ENCODE measurements at regions not wholly inside any gene's neighbourhood (a gene's known extent, or its start where the extent isn't known, plus 50 kb on each side); places are given as distances from the start of the nearest gene placed in this dataset.

GRCh38 chr3:64766440-64766839, 78.6 kb upstream of the ADAMTS9 start:
- Histone ChIP-seq H3K27ac (no peak overlapping the region), H3K4me3 (ENCODE audit: low read depth in 1 of 2, low read length in 1 of 2) (no peak overlapping the region), H3K4me1 (ENCODE audit: control insufficient read depth in 1 of 2, insufficient read depth in 1 of 2, low read depth in 1 of 2, low read length in 1 of 2) (peaks cover 10 to 23% of the 10 kb centered on the region in 2 experiments), H3K9me3 (no peaks in the 10 kb centered on the region), H3K36me3 (no peaks in the 10 kb centered on the region), H3K27me3 (no peaks in the 10 kb centered on the region)
- TF ChIP-seq CTCF (IDR thresholded peaks at IDR 0.05), result no peak

- Histone ChIP-seq H3K4me3 (ENCODE audit: low read depth in 1 of 2, low read length in 1 of 2) (no peak overlapping the region), H3K27ac (no peak overlapping the region), H3K36me3 (no peaks in the 10 kb centered on the region), H3K27me3 (no peaks in the 10 kb centered on the region), H3K9me3 (no peaks in the 10 kb centered on the region), H3K4me1 (ENCODE audit: control insufficient read depth in 1 of 2, insufficient read depth in 1 of 2, low read depth in 1 of 2, low read length in 1 of 2) (peaks cover 10 to 23% of the 10 kb centered on the region in 2 experiments)
- no peak for TF ChIP-seq CTCF (IDR thresholded peaks at IDR 0.05)
Measured at GRCh38 chr3:64765947-64766346, 78.1 kb upstream of the ADAMTS9 start.

- Histone ChIP-seq H3K4me3 (ENCODE audit: low read depth in 1 of 2, low read length in 1 of 2) (no peak overlapping the region), H3K27ac (peak overlapping the region; percentile 59), H3K4me1 (ENCODE audit: control insufficient read depth in 1 of 2, insufficient read depth in 1 of 2, low read depth in 1 of 2, low read length in 1 of 2) (peaks cover 10 to 23% of the 10 kb centered on the region in 2 experiments), H3K27me3 (no peaks in the 10 kb centered on the region), H3K9me3 (no peaks in the 10 kb centered on the region), H3K36me3 (no peaks in the 10 kb centered on the region)
- TF ChIP-seq CTCF (IDR thresholded peaks at IDR 0.05), result no peak
Measured at GRCh38 chr3:64764386-64764929, 76.7 kb upstream of the ADAMTS9 start.

GRCh38 chr3:64763980-64764379, 76.2 kb upstream of the ADAMTS9 start:
- no peak for TF ChIP-seq CTCF (IDR thresholded peaks at IDR 0.05)
- Histone ChIP-seq H3K4me1 (ENCODE audit: control insufficient read depth in 1 of 2, insufficient read depth in 1 of 2, low read depth in 1 of 2, low read length in 1 of 2) (peaks cover 10 to 23% of the 10 kb centered on the region in 2 experiments), H3K36me3 (no peaks in the 10 kb centered on the region), H3K4me3 (ENCODE audit: low read depth in 1 of 2, low read length in 1 of 2) (no peak overlapping the region), H3K27ac (peak overlapping the region; percentile 59), H3K27me3 (no peaks in the 10 kb centered on the region), H3K9me3 (no peaks in the 10 kb centered on the region)

- no peaks in the 10 kb centered on the region for H3K27me3 ChIP-seq
- no peak for TF ChIP-seq CTCF (IDR thresholded peaks at IDR 0.05)
Measured at GRCh38 chr3:64761729-64762128, 73.9 kb upstream of the ADAMTS9 start.

More at GRCh38 chr3:64761729-64762128, 73.9 kb upstream of the ADAMTS9 start:
- H3K36me3 ChIP-seq, result no peaks in the 10 kb centered on the region
- H3K4me1 ChIP-seq (ENCODE audit: control insufficient read depth in 1 of 2, insufficient read depth in 1 of 2, low read depth in 1 of 2, low read length in 1 of 2), result peaks cover 10 to 23% of the 10 kb centered on the region in 2 experiments
- H3K27ac ChIP-seq, result no peak overlapping the region
- no peaks in the 10 kb centered on the region for H3K9me3 ChIP-seq
- H3K4me3 ChIP-seq (ENCODE audit: low read depth in 1 of 2, low read length in 1 of 2), result no peak overlapping the region

Measured in neutrophil (primary cell).